ENCODE measurements at regions not wholly inside any gene's neighbourhood (a gene's known extent, or its start where the extent isn't known, plus 50 kb on each side); places are given as distances from the start of the nearest gene placed in this dataset.

DNA sequence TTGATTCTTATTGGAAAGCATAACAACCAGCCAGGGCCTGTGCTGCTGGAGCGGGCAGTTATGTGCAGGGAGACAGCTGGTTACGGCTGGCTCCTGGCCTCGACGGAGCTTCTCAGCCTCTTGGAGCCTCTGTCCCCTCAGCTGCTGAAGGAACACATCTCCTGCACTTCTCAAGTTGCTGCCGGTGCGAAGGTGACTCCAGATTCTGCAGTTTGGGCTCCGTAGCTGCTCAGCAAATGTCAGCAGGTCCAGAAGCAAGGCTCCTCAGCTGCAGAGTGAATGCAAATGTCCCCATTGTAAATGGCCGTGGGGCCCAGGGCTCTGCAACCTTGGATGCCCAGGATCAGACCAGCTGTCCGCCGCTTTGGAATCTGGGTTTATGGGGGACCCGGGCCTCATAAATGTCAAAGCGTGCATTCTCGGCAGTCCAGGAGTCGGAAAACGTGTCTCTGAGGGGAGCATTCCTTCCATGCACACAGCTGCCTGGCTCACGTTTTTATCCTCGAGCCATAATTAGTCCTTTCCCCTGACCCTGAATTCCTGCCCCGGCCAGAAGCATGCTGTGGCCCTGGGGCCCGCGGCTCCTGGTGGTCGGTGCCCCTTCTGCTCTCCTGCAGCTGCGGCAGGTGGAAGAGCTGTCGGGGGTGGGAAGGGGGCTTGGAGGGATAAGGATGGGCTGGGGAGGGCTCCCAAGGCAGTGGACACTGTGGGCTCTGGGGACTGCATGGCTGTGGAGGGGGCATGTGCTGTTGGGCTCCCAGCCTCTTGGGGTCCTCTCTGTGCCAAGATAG, 106.0 kb downstream of the KIF26A start:
- DNase-seq (ENCODE audit: low read depth), result no peak
- Histone ChIP-seq H3K4me3 (ENCODE audit: low read length) (no peak overlapping the region), H3K27me3 (replicated peaks; ENCODE audit: control insufficient read depth, insufficient read depth, low read length) (no peaks in the 10 kb centered on the region), H3K9me3 (ENCODE audit: control insufficient read depth, low read length) (peaks cover 16% of the 10 kb centered on the region), H3K36me3 (ENCODE audit: control insufficient read depth, insufficient read depth, low read length, severe bottlenecking) (no peaks in the 10 kb centered on the region), H3K4me1 (ENCODE audit: control insufficient read depth, insufficient read depth, low read length) (no peaks in the 10 kb centered on the region), H3K9ac (ENCODE audit: low read length) (no peak overlapping the region)

DNA sequence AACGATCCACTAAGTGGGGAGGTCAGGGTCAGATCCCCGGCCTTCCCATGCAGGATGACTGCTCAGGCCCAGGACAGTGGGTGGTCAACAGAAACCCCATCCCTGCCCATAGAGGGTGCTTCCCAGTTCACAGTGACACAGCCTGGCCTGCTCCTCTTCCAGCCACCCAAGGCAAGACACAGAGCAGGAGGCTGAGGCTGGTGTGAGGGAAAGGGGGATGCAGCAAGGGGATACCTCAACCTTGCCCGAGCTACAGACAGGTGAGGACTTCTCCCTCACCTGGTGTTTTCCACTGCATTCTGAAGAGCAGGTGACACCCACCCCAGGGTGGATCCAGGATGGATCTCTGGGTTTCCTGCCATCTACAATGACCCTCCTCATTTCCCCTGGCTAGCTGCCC, 106.7 kb downstream of the KIF26A start:
- Histone ChIP-seq H3K4me3 (ENCODE audit: low read length) (no peak overlapping the region), H3K9ac (ENCODE audit: low read length) (no peak overlapping the region), H3K36me3 (ENCODE audit: control insufficient read depth, insufficient read depth, low read length, severe bottlenecking) (no peaks in the 10 kb centered on the region), H3K27me3 (replicated peaks; ENCODE audit: control insufficient read depth, insufficient read depth, low read length) (no peaks in the 10 kb centered on the region), H3K4me1 (ENCODE audit: control insufficient read depth, insufficient read depth, low read length) (no peaks in the 10 kb centered on the region), H3K9me3 (ENCODE audit: control insufficient read depth, low read length) (peaks cover 16% of the 10 kb centered on the region)
- no peak for DNase-seq (ENCODE audit: low read depth)

DNA sequence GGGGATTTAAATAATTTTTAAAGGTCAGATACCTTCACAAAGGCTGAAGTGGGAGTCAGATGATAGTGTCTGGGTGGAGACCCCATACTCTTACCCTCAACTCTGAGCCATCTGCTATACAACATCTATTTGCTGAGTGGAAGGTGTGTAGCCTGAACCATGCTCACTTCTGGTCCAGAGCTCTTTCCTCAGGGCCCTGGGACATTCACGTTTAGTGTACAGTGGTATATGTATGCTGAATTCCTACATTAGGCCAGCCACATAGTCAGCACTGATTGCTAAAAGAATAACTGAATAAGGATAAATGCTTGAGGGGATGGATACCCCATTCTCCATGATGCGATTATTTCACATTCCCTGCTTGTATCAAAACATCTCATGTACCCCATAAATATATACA, 107.3 kb downstream of the KIF26A start:
- H3K36me3 ChIP-seq (ENCODE audit: control insufficient read depth, insufficient read depth, low read length, severe bottlenecking), result no peaks in the 10 kb centered on the region
- H3K9ac ChIP-seq (ENCODE audit: low read length), result no peak overlapping the region
- no peaks in the 10 kb centered on the region for H3K4me1 ChIP-seq (ENCODE audit: control insufficient read depth, insufficient read depth, low read length)
- no peak for DNase-seq (ENCODE audit: low read depth)
- H3K4me3 ChIP-seq (ENCODE audit: low read length), result no peak overlapping the region
- no peaks in the 10 kb centered on the region for H3K27me3 ChIP-seq (replicated peaks; ENCODE audit: control insufficient read depth, insufficient read depth, low read length)
- peaks cover 16% of the 10 kb centered on the region for H3K9me3 ChIP-seq (ENCODE audit: control insufficient read depth, low read length)

DNA sequence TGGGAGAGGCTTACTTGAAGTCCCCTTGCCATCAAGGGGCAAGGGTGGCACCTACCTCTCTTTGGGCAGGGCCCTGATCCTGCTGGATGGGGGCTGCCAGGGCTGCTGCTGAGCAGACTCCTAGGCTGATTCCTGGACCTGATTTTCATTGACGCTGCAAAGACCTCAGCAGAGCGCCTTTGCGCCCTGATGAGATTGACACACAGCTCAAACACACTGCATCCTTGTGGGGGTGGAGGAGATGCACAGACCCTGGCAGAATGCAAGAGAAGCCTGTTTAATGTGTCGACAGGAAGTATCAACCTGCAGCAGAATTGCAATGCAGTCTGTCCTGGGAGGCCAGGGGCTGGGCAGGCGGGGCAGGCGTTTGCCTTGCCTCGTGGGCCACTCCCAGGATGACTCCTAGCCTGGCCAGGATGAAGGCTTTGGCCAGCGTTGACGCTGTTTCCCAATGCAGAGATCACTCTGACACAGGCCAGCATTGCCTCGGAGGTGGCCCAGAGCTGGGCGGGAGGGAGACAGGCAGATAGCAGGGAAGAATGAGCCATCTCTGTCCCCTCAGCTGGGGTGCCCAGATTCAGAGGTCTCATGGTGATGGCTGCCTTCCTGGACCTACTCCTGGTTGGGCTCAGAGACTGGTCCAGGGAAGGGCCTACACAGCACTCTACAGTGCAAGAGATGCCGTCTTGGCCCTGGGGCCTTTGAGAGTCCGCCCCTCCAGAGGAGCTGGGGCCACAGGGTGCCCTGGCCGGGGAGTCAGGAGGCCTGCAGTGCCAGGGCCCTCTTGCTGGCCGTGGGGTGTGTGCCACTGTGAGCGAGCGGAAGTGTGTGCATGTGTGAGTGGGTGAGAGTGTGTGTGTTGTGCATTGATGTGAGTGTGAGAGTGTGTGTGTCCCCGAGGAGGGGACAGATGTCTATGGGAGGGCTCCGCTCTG, 108.3 kb downstream of the KIF26A start:
- Histone ChIP-seq H3K9me3 (ENCODE audit: control insufficient read depth, low read length) (peaks cover 16% of the 10 kb centered on the region), H3K27me3 (replicated peaks; ENCODE audit: control insufficient read depth, insufficient read depth, low read length) (no peaks in the 10 kb centered on the region), H3K9ac (ENCODE audit: low read length) (no peak overlapping the region), H3K36me3 (ENCODE audit: control insufficient read depth, insufficient read depth, low read length, severe bottlenecking) (no peaks in the 10 kb centered on the region), H3K4me1 (ENCODE audit: control insufficient read depth, insufficient read depth, low read length) (no peaks in the 10 kb centered on the region), H3K4me3 (ENCODE audit: low read length) (no peak overlapping the region)
- DNase-seq (ENCODE audit: low read depth), result no peak

DNA sequence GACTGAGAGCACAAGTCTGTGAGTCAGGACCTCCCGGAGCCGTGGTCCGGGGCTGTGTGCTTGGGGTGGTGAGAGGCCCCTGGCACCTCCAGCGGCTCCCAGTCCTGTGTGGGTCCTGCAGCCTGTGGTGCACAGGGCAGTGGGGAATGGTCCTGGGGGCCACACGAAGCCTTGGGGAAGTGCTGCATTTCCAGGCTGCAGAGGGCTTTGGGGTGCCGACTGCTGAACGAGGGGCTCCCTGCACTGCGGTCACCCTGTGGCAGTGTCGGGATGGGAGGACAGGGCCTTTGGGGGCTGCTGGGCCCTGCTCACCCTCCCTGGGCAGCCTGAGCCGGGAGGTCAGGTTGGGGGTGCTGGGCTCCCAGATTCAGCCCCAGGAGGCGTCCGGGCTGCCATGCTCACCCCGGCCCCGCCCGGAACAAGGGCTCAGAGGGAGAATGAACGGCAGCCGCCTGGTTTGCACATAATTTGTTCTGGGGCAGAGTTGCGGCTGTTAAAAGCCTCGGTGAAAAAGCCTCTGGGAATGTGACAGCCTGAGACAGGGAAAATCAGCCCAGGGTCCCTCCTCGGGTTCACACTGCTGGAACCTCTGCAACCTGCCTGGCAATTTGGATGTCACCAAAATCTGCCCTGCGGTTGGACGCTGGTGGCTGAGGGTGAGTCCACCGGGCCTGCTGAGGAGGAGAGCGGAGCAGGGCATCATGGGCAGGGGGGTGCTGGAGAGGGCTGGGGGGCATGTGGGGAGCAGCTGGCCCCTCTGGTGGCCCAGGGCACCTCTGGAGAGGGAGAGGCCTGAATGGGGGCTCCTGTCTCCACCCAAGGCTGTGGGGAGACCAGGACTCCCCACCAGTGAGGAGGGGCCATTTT, 109.2 kb downstream of the KIF26A start:
- Histone ChIP-seq H3K4me3 (ENCODE audit: low read length) (no peak overlapping the region), H3K36me3 (ENCODE audit: control insufficient read depth, insufficient read depth, low read length, severe bottlenecking) (no peaks in the 10 kb centered on the region), H3K9ac (ENCODE audit: low read length) (no peak overlapping the region), H3K9me3 (ENCODE audit: control insufficient read depth, low read length) (peaks cover 16% of the 10 kb centered on the region), H3K27me3 (replicated peaks; ENCODE audit: control insufficient read depth, insufficient read depth, low read length) (no peaks in the 10 kb centered on the region), H3K4me1 (ENCODE audit: control insufficient read depth, insufficient read depth, low read length) (no peaks in the 10 kb centered on the region)
- no peak for DNase-seq (ENCODE audit: low read depth)

DNA sequence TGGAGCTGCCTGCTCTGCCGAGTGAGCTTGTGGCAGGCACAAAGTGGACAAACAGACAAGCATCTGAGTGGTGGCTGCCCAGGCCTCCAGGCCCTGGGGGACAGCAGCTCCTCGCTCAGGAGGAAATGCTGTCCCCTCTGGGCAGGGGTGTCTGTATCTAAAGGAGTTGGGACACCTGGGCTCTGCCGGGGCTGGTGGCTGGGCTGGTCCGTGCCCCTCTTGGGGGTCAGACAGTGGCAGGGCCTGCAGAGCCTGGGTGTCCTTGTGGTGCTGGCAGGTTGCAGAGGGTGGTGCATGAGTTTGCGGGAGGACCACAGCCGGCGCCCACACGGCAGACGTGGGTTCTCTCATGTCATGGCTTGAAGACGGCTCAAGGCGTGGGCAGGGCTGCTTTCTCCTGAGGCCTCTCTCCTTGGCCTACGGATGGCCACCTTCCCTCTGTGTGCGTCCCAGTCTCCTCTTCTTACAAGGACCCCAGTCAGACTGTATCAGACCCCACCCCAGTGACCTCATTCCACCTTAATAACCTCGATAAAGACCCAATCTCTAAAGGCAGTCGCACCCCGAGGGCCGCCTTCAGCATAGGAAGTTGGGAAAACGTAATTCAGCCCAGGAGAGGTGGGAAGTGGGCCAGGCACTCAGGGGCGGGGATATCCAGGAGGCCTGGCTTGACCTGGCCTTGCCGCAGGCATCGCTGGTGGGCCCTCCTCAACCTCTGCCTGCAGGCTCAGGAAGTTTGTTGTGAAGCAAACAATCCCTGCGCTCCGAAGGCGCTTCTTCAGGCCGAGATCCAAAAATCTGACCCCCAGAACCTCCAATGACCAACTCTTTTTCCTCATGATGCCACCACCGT, 110.0 kb downstream of the KIF26A start:
- Histone ChIP-seq H3K36me3 (ENCODE audit: control insufficient read depth, insufficient read depth, low read length, severe bottlenecking) (no peaks in the 10 kb centered on the region), H3K4me1 (ENCODE audit: control insufficient read depth, insufficient read depth, low read length) (no peaks in the 10 kb centered on the region), H3K4me3 (ENCODE audit: low read length) (no peak overlapping the region), H3K9me3 (ENCODE audit: control insufficient read depth, low read length) (peaks cover 11% of the 10 kb centered on the region), H3K9ac (ENCODE audit: low read length) (no peak overlapping the region), H3K27me3 (replicated peaks; ENCODE audit: control insufficient read depth, insufficient read depth, low read length) (no peaks in the 10 kb centered on the region)
- no peak for DNase-seq (ENCODE audit: low read depth)

DNA sequence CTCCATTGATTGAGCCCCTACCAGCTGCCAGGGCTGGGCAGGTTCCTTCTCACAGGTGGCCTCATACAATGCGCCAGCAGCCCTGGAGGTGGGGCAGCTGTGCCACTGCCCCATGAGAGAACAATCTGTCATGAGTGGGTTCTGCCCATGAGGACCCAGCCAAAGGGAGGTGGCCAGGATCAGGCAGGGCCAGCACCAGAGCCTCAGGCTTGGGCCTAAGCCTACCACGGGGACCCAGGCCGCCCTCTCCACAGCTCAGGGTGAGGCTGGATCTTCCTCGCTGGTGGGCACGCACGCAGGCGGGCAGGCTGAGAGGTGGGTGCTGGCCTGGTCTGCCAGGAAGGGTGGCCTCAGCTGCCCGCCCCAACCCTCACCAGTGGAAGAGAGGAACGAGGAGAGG, 110.7 kb downstream of the KIF26A start:
- Histone ChIP-seq H3K27me3 (replicated peaks; ENCODE audit: control insufficient read depth, insufficient read depth, low read length) (no peaks in the 10 kb centered on the region), H3K4me3 (ENCODE audit: low read length) (no peak overlapping the region), H3K9me3 (ENCODE audit: control insufficient read depth, low read length) (peaks cover 11% of the 10 kb centered on the region), H3K36me3 (ENCODE audit: control insufficient read depth, insufficient read depth, low read length, severe bottlenecking) (no peaks in the 10 kb centered on the region), H3K4me1 (ENCODE audit: control insufficient read depth, insufficient read depth, low read length) (no peaks in the 10 kb centered on the region), H3K9ac (ENCODE audit: low read length) (no peak overlapping the region)
- DNase-seq (ENCODE audit: low read depth), result no peak

DNA sequence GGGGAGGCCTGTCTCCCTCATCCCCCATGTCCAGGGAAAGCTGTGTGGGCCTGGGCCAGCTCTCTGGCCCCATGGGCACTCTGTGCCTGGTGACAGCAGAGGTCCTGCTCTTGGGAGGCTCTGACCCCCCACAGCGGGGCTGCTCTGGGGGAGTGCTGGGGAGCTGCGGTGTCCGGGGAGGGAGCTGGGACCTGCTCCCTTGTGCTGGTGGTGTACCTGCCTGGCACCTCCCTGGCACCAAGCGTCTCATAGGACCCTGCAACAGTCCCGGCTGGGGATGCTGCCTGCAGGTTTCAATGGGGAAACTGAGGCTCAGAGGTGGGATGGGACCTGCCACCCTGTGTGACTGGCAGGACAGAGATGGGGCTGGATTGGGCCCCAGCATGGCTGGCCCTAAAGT, 111.3 kb downstream of the KIF26A start:
- no peak overlapping the region for H3K9ac ChIP-seq (ENCODE audit: low read length)
- peaks cover 11% of the 10 kb centered on the region for H3K9me3 ChIP-seq (ENCODE audit: control insufficient read depth, low read length)
- peaks cover 5% of the 10 kb centered on the region for H3K27me3 ChIP-seq (replicated peaks; ENCODE audit: control insufficient read depth, insufficient read depth, low read length)
- no peak overlapping the region for H3K4me3 ChIP-seq (ENCODE audit: low read length)
- no peak for DNase-seq (ENCODE audit: low read depth)
- H3K36me3 ChIP-seq (ENCODE audit: control insufficient read depth, insufficient read depth, low read length, severe bottlenecking), result no peaks in the 10 kb centered on the region
- no peaks in the 10 kb centered on the region for H3K4me1 ChIP-seq (ENCODE audit: control insufficient read depth, insufficient read depth, low read length)

DNA sequence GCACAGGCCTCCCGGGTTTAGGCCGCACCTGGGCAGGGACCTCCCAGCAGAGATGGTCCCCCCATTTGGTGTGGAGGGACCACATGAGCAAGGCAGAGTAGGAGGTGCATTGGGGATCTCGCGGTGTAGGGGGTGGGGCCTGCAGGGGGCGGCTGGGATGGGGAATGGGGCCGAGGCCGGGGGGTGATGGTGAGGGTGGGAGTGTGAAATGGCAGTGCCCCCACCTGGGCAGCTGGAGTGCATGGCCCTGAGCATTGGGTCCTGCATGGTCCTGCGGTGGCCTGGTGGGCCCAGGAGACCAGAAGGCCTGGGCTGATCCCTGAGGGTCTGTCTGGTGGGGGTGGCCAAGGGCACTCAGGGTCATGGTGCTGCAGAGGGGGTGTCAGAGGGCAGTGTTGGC, 111.8 kb downstream of the KIF26A start:
- H3K9ac ChIP-seq (ENCODE audit: low read length), result no peak overlapping the region
- no peaks in the 10 kb centered on the region for H3K4me1 ChIP-seq (ENCODE audit: control insufficient read depth, insufficient read depth, low read length)
- H3K36me3 ChIP-seq (ENCODE audit: control insufficient read depth, insufficient read depth, low read length, severe bottlenecking), result no peaks in the 10 kb centered on the region
- no peak for DNase-seq (ENCODE audit: low read depth)
- peaks cover 11% of the 10 kb centered on the region for H3K9me3 ChIP-seq (ENCODE audit: control insufficient read depth, low read length)
- no peak overlapping the region for H3K4me3 ChIP-seq (ENCODE audit: low read length)
- peaks cover 7% of the 10 kb centered on the region for H3K27me3 ChIP-seq (replicated peaks; ENCODE audit: control insufficient read depth, insufficient read depth, low read length)
